Left ventricle myocardium inferior (tissue), 1 donor: ENCODE measurements at regions not wholly inside any gene's neighbourhood (a gene's known extent, or its start where the extent isn't known, plus 50 kb on each side); places are given as distances from the start of the nearest gene placed in this dataset.

Experiments used
- DNase-seq: peaks from one replicate; pipeline ENCODE4 v3.0.0-alpha.2; 2020
- H3K27ac ChIP-seq: fragments of 200-600 bp; replicated peaks from 2 replicates; pipeline ENCODE4 v1.8.0; 2021
- H3K27me3 ChIP-seq: fragments of 200-600 bp; 2 replicates; pipeline ENCODE4 v1.8.0; 2021; ENCODE audit warnings: low read depth
- H3K36me3 ChIP-seq: fragments of 200-600 bp; 2 replicates; pipeline ENCODE4 v1.8.0; 2021
- H3K4me1 ChIP-seq: fragments of 200-600 bp; 2 replicates; pipeline ENCODE4 v1.8.0; 2021
- H3K4me3 ChIP-seq: fragments of 200-600 bp; 2 replicates; pipeline ENCODE4 v1.8.0; 2021; ENCODE audit warnings: mild to moderate bottlenecking, moderate library complexity
- H3K9me3 ChIP-seq: fragments of 200-600 bp; replicated peaks from 2 replicates; pipeline ENCODE4 v1.8.0; 2021
- CTCF ChIP-seq: fragments of 200-600 bp; IDR thresholded peaks from 2 replicates; pipeline ENCODE4 v1.8.0; 2021; ENCODE audit warnings: antibody characterized with exemption, mild to moderate bottlenecking, borderline replicate concordance
- intact Hi-C: fragments of 100-400 bp; cut with micrococcal nuclease; formaldehyde crosslinking; loops from one replicate; pipeline ENCODE4 v1.11.0; 2022
- donor health status: DM: no; HTN: yes; CAD: no; lungs with severe emphysema.

GRCh38 chr2:37425408-37425807 lies 81.0 kb downstream of the QPCT start:
- intact Hi-C loops, result no loop called here
- peaks cover 4% of the 10 kb centered on the region for H3K9me3 ChIP-seq
- H3K4me3 ChIP-seq, result no peak overlapping the region
- TF ChIP-seq CTCF, result no peak
- H3K27ac ChIP-seq, result peak overlapping the region; percentile 8
- H3K27me3 ChIP-seq, result no peaks in the 10 kb centered on the region
- peaks cover 13% of the 10 kb centered on the region for H3K4me1 ChIP-seq
- DNase-seq, result no peak
- H3K36me3 ChIP-seq, result no peaks in the 10 kb centered on the region

DNA sequence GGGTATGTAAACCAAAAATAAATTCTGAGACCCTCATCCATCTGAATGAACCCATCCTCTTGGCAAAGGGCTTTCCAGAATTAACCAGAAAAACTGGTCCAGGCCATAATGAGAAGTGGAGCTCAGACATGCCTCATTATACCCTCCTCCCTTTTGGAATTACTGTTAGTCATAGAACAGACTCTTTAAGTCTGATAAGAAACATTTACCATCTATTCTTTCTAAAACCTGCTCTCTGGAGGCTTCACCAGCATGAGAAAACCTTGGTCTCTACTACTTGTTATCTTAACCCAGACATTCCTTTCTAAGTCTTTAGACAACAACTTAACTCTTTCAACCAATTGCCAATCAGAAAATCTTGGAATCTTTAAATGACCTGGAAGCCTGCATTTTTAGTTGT lies 82.8 kb downstream of the QPCT start:
- no peak for TF ChIP-seq CTCF
- Histone ChIP-seq H3K4me1 (peaks cover 13% of the 10 kb centered on the region), H3K36me3 (no peaks in the 10 kb centered on the region), H3K9me3 (peaks cover 4% of the 10 kb centered on the region), H3K27ac (no peak overlapping the region), H3K4me3 (no peak overlapping the region), H3K27me3 (no peaks in the 10 kb centered on the region)
- intact Hi-C loops, result no loop called here
- DNase-seq, result no peak

DNA sequence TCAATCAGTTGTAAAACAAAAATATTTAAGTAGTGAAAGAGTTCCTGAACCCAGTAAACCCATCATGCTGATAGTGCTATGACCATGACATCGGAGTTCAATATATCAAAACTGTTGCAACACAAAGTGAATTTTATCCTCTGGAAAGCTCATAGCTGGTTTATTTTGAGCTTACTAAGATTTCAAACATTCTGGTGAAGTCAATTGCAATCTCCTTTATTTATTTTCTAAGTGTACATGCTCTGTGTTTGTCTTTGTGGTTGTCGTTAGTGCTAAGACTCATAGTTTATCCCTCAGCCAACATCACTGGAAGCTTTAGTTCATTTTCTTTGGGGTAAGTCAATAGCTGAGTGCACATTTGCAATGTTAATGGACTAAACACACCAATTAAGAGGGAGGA lies 91.9 kb downstream of the QPCT start:
- H3K4me3 ChIP-seq, result no peak overlapping the region
- intact Hi-C loops, result no loop called here
- H3K9me3 ChIP-seq, result peaks cover 5% of the 10 kb centered on the region
- no peak for TF ChIP-seq CTCF
- no peaks in the 10 kb centered on the region for H3K27me3 ChIP-seq
- no peak overlapping the region for H3K27ac ChIP-seq
- H3K4me1 ChIP-seq, result no peaks in the 10 kb centered on the region
- no peak for DNase-seq
- no peaks in the 10 kb centered on the region for H3K36me3 ChIP-seq

- intact Hi-C loops, result no loop called here
- TF ChIP-seq CTCF, result no peak
- no peak overlapping the region for H3K4me3 ChIP-seq
- DNase-seq, result no peak
- peaks cover 8% of the 10 kb centered on the region for H3K9me3 ChIP-seq
- H3K36me3 ChIP-seq, result no peaks in the 10 kb centered on the region
- H3K4me1 ChIP-seq, result no peaks in the 10 kb centered on the region
- no peak overlapping the region for H3K27ac ChIP-seq
- no peaks in the 10 kb centered on the region for H3K27me3 ChIP-seq
Observed at GRCh38 chr2:37439131-37439642, 94.8 kb downstream of the QPCT start.

DNA sequence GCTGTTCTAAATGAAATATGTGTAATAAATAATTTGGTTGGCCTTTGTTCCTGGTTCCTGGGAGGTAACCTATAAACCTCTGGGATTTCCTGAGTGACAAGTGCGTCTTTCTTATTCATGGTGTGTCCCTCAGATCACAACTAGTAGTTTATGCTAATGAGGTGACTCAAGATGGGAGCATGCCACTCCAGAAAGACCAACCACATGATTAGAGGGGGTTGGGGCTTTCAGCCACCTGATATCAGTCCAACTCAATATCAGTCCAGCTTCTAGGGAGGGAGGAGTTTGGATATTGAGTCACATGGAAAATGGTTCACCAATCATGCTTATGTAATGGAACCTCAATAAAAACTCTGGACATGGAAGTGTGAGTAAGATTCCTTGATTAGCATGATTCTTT lies 96.6 kb downstream of the QPCT start:
- intact Hi-C loops, result no loop called here
- TF ChIP-seq CTCF, result no peak
- Histone ChIP-seq H3K27ac (no peak overlapping the region), H3K4me3 (no peak overlapping the region), H3K4me1 (no peaks in the 10 kb centered on the region), H3K36me3 (no peaks in the 10 kb centered on the region), H3K9me3 (peaks cover 8% of the 10 kb centered on the region), H3K27me3 (no peaks in the 10 kb centered on the region)
- no peak for DNase-seq

DNA sequence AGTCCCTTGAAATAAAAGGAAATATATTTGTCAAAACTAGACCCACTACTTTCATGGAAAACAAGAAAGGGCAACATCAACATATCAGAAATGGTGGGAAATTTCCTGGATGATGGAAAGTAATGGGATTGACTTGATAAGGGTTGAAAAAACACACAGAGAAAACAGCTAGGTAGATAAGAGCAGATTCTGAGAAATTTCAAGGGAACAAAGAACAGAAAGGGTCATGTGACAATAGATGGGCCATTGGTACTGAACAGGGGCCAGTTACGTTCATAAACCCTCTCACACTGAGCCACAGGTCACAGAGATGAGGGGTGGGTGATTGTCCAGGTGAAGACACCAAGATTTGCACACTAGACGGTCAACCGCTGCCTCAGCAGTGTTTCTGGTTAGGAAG lies 98.7 kb downstream of the QPCT start:
- Histone ChIP-seq H3K27ac (no peak overlapping the region), H3K27me3 (no peaks in the 10 kb centered on the region), H3K4me1 (no peaks in the 10 kb centered on the region), H3K4me3 (no peak overlapping the region), H3K36me3 (no peaks in the 10 kb centered on the region), H3K9me3 (peaks cover 8% of the 10 kb centered on the region)
- no peak for DNase-seq
- intact Hi-C loops, result no loop called here
- TF ChIP-seq CTCF, result no peak
